Kidney (tissue), 13 donors: ENCODE measurements at regions not wholly inside any gene's neighbourhood (a gene's known extent, or its start where the extent isn't known, plus 50 kb on each side); places are given as distances from the start of the nearest gene placed in this dataset.
A peak's percentile ranks its signal among the peaks of the same experiment; 100 is the strongest.

Experiments used
- DNase-seq, 5 donors: peaks; one replicate each; pipeline ENCODE4 v3.0.0-alpha.2; 2013 to 2020
- FAIRE-seq: peaks from 2 replicates; lab custom pipeline; 2012; peaks lifted over from hg19 to GRCh38; lab: Jason Lieb, UNC
- H3K27ac ChIP-seq, 2 donors: one replicate each; pipeline ENCODE4 v1.7.0; 2013; ENCODE audit warnings: low read depth in 2 of 2, low read length in 2 of 2, inconsistent platforms in 1 of 2
- H3K27me3 ChIP-seq: one replicate; pipeline ENCODE4 v1.7.1; 2013; ENCODE audit warnings: low read length, inconsistent platforms; ENCODE audit not compliant: control insufficient read depth, insufficient read depth
- H3K36me3 ChIP-seq, 3 donors: one replicate each; pipeline versions ENCODE4 v1.7.0 to v1.7.1; 2013; ENCODE audit warnings: low read length in 3 of 3, control low read depth in 1 of 3, inconsistent platforms in 1 of 3; ENCODE audit not compliant: insufficient read depth in 3 of 3, control insufficient read depth in 2 of 3
- H3K4me1 ChIP-seq, 3 donors: one replicate each; pipeline versions ENCODE4 v1.7.0 to v1.7.1; 2013; ENCODE audit warnings: low read length in 3 of 3, inconsistent platforms in 1 of 3, low read depth in 1 of 3; ENCODE audit not compliant: control insufficient read depth in 2 of 3, insufficient read depth in 2 of 3
- H3K4me3 ChIP-seq, 3 donors: one replicate each; pipeline versions ENCODE4 v1.7.0 to v1.8.1; 2013; ENCODE audit warnings: low read length in 3 of 3, control low read depth in 1 of 3, inconsistent platforms in 1 of 3
- H3K9ac ChIP-seq, 3 donors: one replicate each; pipeline versions ENCODE4 v1.7.0 to v1.7.1; 2013; ENCODE audit warnings: low read length in 3 of 3, control low read depth in 1 of 3, inconsistent platforms in 1 of 3
- H3K9me3 ChIP-seq, 3 donors: one replicate each; pipeline versions ENCODE4 v1.7.0 to v1.7.1; 2013; ENCODE audit warnings: low read length in 3 of 3, control low read depth in 1 of 3, inconsistent platforms in 1 of 3; ENCODE audit not compliant: control insufficient read depth in 2 of 3, insufficient read depth in 1 of 3
- intact Hi-C: fragments of 100-400 bp; cut with DNase I; formaldehyde crosslinking; loops from one replicate; pipeline ENCODE4 v1.11.1; 2022
- TF ChIP-seq, protein P1 (sequence below): IDR thresholded peaks from 3 replicates; pipeline ENCODE4 v1.5.1; 2012; ENCODE audit warnings: mild to moderate bottlenecking, moderate library complexity, borderline replicate concordance; ENCODE audit not compliant: insufficient read depth; ENCODE audit errors: extremely low read depth
- donor health status: control.
- donor health status: control.
- donor health status: control.
- donor health status: control.
- donor health status: control.
- donor health status: DM: yes; HTN: yes; CAD: no.
- donor health status: Normal renal cell carcinoma (clear cell type).

DNA sequence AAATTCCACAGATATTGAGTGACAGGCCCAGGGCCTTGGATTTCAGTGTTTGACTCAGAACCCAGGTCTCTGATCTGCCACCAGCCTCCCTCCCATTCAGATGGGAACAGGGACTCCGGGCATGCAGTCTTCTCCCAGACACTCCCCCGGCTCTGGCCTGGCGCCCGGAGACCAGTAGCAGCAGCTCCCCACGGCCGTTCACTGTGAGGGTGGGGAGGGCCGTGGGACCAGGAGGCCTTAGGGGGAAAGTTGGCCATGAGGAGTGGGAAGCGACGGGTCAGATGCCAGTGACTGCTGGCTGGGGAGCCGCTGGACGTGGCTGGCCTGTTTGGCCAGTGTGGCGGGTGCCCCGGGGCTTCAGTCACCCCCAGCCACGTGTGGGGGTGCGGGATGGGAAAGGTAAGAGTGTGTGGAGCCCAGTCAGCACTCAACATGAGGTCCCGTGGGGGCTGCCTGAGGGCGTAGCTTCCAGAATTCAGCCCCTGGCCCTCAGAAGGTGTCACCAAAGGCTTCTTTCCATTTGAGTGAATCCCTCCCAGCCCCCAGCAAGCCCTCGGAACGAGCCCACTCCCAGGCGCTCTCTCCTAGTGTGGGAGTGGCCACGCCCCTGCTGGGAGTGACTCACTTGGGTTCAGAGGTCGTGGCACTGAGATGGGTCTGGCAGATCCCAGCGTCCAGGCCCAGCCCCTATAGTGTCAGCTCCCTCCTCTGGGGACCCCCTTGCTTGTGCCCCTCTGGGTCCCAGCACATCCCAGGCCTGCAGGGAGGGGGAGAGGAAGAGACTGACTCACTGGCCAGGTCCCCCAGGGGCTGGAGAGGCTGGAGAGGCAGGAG lies 309.4 kb downstream of the SEC14L1 start:
- DNase-seq (peak in 4 of 5 donors; percentile 81 to 92 (median 88)), FAIRE-seq (no peak)
- H3K27me3 ChIP-seq = no peaks in the 10 kb centered on the region
- peak overlapping the region; percentile 36 to 68 (median 64) for H3K4me3 ChIP-seq
- no peaks in the 10 kb centered on the region for H3K36me3 ChIP-seq
- intact Hi-C loops = no loop called here
- no peaks in the 10 kb centered on the region for H3K9me3 ChIP-seq
- H3K4me1 ChIP-seq = peaks cover 0 to 55% (median 41%) of the 10 kb centered on the region in 3 donors
- H3K27ac ChIP-seq = peak overlapping the region; percentile 8 to 63
- H3K9ac ChIP-seq = peak overlapping the region in 1 of 3 donors; percentile 81
- TF ChIP-seq, protein P1, sequence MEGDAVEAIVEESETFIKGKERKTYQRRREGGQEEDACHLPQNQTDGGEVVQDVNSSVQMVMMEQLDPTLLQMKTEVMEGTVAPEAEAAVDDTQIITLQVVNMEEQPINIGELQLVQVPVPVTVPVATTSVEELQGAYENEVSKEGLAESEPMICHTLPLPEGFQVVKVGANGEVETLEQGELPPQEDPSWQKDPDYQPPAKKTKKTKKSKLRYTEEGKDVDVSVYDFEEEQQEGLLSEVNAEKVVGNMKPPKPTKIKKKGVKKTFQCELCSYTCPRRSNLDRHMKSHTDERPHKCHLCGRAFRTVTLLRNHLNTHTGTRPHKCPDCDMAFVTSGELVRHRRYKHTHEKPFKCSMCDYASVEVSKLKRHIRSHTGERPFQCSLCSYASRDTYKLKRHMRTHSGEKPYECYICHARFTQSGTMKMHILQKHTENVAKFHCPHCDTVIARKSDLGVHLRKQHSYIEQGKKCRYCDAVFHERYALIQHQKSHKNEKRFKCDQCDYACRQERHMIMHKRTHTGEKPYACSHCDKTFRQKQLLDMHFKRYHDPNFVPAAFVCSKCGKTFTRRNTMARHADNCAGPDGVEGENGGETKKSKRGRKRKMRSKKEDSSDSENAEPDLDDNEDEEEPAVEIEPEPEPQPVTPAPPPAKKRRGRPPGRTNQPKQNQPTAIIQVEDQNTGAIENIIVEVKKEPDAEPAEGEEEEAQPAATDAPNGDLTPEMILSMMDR = no peak

DNA sequence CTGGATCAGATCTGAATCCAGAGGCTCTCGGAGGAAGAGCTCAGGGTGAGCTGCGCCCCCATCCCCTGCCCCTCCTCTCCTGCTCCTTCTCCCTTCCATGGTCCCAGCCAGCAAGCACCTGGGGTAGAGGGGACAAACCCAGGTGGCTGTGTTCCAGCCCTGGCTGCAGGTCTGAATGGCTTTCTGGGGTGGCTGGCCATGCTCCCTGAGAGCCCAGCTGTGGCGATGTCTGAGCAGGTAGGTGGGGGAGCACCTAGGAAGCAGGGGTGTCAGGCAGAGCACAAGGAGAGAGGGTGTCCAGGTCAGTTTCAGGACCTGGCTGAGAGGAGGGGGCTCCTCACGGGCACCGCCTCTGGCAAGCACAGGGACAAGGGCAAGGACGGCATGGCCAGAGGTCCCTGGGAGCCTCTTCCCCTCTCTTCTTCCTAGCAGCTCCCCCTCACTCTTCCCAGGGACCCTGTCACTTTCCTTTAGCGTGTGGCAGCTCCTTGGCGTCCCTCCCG lies 310.0 kb downstream of the SEC14L1 start:
- no peak for DNase-seq
- peak overlapping the region in 2 of 3 donors; percentile 39 to 81 for H3K9ac ChIP-seq

DNA sequence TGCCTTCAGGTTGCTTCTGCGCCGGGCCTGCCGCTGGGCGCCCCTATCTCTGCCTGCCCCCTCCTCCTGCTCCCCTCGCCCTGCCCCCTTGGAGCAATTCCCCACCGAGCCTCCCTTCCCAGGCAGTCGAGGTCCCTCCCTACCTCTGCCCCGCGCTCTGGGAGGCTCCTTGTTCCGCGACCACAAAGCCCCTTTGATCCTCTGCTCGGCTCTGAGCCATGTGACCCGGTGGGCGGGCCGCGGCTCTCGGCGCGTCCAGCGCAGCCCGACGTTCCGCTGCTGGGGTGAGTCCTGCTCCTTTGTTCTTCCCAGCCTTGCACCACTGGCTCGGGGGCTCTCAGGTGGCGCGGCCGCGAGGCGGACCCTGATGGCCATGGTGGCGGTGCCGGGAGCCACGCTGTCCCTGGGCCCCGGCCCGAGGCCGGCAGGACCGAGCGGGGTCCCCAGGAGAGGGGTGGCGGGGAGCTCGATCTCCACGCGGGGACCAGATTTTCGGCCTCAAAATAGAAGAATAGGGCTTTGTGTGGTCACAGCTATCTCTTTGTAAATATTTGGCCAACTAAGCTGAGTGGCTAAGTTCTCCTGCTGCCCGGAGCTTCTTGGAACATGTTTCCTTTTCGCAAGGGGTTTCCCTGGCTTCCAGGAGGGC lies 310.6 kb downstream of the SEC14L1 start:
- Histone ChIP-seq H3K9me3 (no peaks in the 10 kb centered on the region), H3K27me3 (no peaks in the 10 kb centered on the region), H3K36me3 (no peaks in the 10 kb centered on the region), H3K27ac (peak overlapping the region; percentile 63 to 76), H3K4me1 (peaks cover 0 to 44% (median 31%) of the 10 kb centered on the region in 3 donors), H3K9ac (peak overlapping the region; percentile 39 to 81 (median 51)), H3K4me3 (peak overlapping the region; percentile 36 to 68 (median 64))
- FAIRE-seq (no peak), DNase-seq (peak; percentile 90 to 96 (median 95))
- intact Hi-C loops = no loop called here
- TF ChIP-seq, protein P1 = no peak

More for the DNA sequence above, 310.0 kb downstream of the SEC14L1 start:
- Histone ChIP-seq H3K27ac (peak overlapping the region; percentile 63 to 76), H3K4me3 (peak overlapping the region; percentile 36 to 68 (median 64)), H3K4me1 (peaks cover 0 to 48% (median 35%) of the 10 kb centered on the region in 3 donors), H3K36me3 (no peaks in the 10 kb centered on the region), H3K9me3 (no peaks in the 10 kb centered on the region), H3K27me3 (no peaks in the 10 kb centered on the region)
- TF ChIP-seq, protein P1 = no peak
- FAIRE-seq = no peak
- intact Hi-C loops = no loop called here
